GM12891 (cell line): ENCODE measurements at regions not wholly inside any gene's neighbourhood (a gene's known extent, or its start where the extent isn't known, plus 50 kb on each side); places are given as distances from the start of the nearest gene placed in this dataset.

Source experiments
- PAX5 ChIP-seq: IDR thresholded peaks from 2 replicates; pipeline ENCODE4 v1.6.1; 2011; ENCODE audit warnings: low read length, moderate library complexity, mild to moderate bottlenecking; ENCODE audit not compliant: insufficient read depth, severe bottlenecking
- POLR2A ChIP-seq: IDR thresholded peaks from 2 replicates; pipeline ENCODE4 v1.6.1; 2011; ENCODE audit warnings: low read depth, low read length, control low read depth
- POLR2AphosphoS5 ChIP-seq: IDR thresholded peaks from 2 replicates; pipeline ENCODE4 v1.6.1; 2011; ENCODE audit warnings: low read depth, low read length, control low read depth
- POU2F2 ChIP-seq: IDR thresholded peaks from 2 replicates; pipeline ENCODE4 v1.6.1; 2011; ENCODE audit warnings: low read depth, mild to moderate bottlenecking, control low read depth, low read length, moderate library complexity
- SPI1 ChIP-seq: IDR thresholded peaks from 2 replicates; pipeline ENCODE4 v1.6.1; 2011; ENCODE audit warnings: low read depth, low read length, control low read depth
- TAF1 ChIP-seq: IDR thresholded peaks from 2 replicates; pipeline ENCODE4 v1.6.1; 2011; ENCODE audit warnings: low read depth, low read length, control low read depth

DNA sequence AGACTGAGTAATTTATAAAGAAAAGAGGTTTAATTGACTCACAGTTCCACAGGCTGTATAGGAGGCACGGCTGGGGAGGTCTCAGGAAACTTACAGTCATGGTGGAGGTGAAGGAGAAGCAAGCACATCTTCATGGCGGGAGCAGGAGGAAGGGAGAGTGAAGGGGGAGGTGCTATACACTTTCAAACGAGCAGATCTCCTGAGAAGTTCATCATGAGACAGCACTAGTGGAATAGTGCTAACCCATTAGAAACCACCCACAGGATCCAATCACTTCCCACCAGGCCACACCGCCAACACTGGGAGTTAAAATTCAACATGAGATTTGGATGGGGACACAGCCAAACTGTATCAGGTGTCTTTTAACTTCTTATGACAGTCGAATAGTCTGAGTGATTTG is 1459.3 kb upstream of the ACO1 start:
- no peak for TF ChIP-seq POLR2AphosphoS5
- no peak for TF ChIP-seq SPI1
- no peak for TF ChIP-seq POLR2A
- no peak for TF ChIP-seq TAF1
- TF ChIP-seq PAX5 = no peak
- TF ChIP-seq POU2F2 = no peak
